Inflammatory macrophage treated with lipopolysaccharide for 1 hour (primary cell): ENCODE measurements at regions not wholly inside any gene's neighbourhood (a gene's known extent, or its start where the extent isn't known, plus 50 kb on each side); places are given as distances from the start of the nearest gene placed in this dataset.

Experiments used
- DNase-seq, 2 donors: peaks; one replicate each; pipeline ENCODE4 v3.0.0-alpha.2; 2020 to 2022

DNA sequence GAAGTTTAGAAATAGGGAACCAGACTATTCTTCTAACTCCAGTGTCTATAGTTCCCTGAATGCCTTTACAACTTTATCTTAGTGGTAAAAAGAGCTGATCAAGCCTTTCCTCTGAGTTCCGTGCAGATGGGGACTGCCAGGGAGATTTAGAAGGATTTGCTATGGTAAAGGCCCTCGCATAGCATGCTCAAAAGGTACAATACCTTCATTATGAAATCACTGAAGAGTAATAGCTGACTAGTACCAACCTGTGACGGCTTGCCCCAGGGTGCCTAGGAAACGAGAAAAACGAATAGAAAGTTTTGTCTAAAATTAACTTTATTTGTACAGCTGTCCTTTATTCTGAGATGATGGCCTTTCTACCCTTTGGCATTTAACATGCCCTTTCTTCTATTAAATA is 150.1 kb upstream of the ARHGAP42 start:
- no peak for DNase-seq

- DNase-seq: no peak
Measured at GRCh38 chr11:100543386-100543785, 143.7 kb upstream of the ARHGAP42 start.

DNA sequence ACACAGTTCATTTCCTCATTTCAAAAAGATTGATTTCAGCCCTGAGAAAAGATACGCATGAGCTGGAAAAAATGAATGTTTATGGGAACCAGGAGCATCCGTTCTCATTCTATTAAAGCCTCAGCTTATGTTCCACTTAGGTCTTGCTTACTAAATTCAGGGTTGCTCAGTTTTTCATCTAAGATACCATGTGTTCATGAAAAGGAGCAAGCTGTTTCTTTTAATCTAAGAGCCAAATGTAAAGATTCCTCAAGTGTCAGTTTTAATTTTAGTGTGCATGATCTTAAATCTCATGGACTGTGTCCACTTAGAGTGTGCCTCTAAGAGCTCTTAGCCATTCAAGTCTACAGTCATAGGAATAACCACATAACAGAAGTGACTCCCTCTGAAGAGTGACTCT is 141.5 kb upstream of the ARHGAP42 start:
- no peak for DNase-seq

DNA sequence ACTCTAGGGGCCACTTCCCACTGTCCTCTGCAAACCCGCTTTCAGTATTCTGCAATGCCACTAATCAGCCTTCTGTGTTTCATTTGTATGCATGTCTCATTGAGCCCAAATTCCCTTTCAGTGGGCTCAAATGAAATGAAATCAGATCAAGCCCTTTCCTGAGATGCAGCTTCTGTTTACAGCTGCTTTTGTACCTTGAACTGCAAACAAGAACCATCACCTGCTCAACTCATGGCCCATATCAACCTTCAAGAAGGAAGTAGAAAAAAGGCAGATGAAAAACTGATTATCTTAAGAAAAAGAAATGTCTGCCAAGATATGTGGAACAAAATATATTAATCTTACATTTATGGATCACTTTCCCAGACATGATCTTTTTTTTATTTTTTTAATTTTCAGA is 141.1 kb upstream of the ARHGAP42 start:
- no peak for DNase-seq

DNA sequence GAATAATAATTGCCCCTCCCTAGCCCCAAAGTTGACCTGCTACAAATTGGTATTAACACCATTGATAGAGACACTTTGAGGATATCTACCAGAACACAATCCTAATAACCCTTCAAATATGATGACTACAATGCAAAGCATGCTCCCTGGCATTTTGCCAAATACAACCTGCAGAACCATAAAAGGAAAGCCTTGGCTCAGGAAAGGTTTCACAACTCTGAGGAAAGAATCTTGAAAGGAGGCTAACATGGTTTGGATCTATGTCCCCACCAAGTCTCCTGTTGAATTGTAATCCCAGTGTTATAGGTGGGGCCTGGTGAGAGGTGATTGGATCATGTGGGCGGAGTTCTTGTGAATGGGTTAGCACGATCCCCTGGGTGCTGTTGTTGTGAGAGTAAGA is 140.4 kb upstream of the ARHGAP42 start:
- no peak for DNase-seq

GRCh38 chr11:100550298-100550697 is 136.8 kb upstream of the ARHGAP42 start:
- DNase-seq: no peak

DNA sequence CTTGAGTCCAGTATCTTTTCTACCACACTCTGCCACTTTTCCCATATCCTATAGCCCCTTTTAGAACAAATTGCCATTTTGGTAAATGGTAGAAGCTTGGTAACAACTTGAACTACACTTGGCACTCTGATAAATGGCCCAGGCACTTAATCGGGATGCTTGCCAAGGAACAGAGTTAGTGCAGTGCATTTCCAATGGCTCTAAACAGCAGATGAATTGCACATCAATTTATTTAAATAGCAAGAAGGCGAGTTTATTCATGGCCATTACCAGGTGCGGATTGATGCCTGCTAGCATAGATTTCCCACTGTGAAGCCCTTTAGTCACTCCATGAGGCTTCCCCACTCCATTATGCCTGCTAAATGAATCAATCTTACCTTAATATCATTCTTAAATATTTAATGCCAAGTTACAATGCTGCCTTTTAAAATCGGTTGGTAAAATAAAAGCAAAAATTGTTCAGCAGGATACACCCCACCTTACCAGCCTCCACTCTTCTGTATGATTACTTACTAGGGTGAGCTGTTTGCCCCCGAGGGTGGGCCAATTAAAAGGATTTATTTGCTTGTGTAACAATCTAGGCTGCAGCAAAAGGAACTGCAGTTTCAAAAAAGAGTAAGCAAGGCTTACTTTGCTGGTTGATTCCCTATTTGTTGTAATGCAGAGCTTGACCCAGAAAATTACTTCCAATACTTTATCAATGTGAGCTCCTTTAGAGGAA is 136.0 kb upstream of the ARHGAP42 start:
- DNase-seq: no peak

DNA sequence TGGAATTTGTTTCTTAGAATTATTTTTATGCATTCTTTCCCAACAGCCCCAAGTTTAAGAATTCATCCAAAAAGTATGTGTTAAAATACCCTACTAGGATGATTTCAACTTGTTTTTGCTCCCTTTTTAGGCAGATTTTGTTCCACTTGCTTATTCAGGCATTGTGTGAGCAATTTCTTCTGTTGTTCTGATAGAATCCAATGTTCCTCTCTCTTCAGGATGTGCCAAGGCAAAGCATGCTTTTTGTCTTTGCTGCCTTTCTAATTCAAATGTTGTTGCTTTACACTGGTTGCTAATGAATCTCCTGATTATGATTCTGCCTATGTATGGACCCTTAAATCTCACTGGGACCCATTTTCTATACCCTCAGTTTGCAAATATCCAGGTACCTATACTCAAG is 131.2 kb upstream of the ARHGAP42 start:
- no peak for DNase-seq

DNA sequence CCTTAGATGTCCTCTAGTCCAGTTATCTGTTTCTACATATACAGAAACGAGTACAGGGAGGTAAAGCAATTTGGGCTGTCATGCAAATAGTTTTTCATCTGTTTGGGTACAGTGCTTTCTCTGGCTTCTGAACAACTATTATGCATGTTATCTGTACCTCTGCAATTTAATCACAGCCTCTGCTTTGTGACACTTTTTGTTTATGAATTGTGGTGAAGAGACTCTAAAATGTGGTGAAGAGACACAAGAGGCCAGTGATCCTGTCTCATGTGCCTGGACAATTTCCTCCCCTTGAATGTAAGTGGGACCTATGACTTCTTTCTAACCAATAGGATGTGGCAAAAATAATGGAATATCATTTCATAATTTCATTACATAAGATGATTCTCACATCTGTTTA is 130.3 kb upstream of the ARHGAP42 start:
- DNase-seq: no peak

GRCh38 chr11:100557830-100558611 is 129.1 kb upstream of the ARHGAP42 start:
- DNase-seq: no peak

GRCh38 chr11:100560606-100561005 is 126.5 kb upstream of the ARHGAP42 start:
- no peak for DNase-seq

DNA sequence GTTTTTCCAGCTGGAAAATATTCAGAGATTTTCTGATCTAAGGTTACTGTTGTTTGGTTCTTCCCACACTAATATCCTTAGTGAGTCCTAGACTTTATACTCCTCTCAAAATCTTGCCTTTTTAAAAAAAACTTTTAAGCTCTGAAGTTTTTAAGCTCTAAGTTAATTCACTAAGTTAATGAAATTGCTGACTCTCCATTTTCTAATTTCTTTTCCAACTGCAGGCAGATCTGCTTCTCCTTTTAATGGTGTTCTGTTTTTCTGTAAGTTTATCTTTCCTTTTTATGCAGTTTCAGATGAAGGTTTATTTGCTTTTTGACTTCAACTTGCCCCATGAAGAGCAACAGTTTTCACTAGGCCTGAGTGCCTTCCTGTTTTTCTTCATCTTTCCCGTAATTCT is 125.8 kb upstream of the ARHGAP42 start:
- no peak for DNase-seq

GRCh38 chr11:100562128-100562527 is 125.0 kb upstream of the ARHGAP42 start:
- DNase-seq: no peak

- no peak for DNase-seq
Measured at GRCh38 chr11:100563541-100564280, 123.4 kb upstream of the ARHGAP42 start.

GRCh38 chr11:100573911-100574513 is 113.1 kb upstream of the ARHGAP42 start:
- DNase-seq: no peak

DNA sequence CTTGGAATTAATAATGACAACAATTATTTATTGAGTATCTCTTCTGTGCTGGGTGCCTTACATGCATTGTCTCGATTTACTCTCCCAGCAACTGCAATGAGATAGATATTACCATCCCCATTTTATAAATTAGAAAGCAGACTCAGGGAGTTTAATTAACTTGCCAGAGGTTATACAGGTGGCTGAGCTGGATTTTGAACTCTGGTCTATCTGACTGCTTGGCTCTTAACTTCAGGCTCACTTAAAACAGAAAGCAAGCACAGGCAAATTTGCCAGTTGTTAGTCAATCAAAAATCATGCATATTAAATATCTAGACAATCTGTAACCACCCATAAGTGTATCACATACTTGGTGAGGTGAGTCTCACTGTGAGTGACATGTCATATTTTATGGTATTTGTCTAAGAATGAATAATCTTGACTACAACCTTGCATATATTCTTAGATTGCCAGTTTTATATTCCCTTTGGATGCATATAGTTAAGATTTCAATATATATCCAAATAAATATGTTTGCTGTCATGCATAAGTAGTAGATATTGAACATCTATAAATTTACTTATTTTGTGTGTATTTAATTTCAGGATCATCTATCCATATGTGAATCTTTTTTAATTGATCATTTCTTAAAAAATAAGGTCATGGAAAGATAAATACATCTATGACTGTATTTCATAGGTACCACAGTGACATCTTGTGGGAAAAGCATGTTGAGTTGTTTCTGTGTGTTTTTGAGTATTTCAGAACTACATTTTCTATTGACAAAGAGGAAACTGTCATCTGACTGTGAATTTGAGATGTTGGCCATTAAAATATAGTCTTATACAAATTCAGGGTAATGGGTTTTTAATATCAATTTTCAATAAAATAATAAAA is 112.0 kb upstream of the ARHGAP42 start:
- DNase-seq: no peak

- peak; percentile 25 to 51 for DNase-seq
Measured at GRCh38 chr11:100575860-100576717, 111.0 kb upstream of the ARHGAP42 start.

GRCh38 chr11:100576718-100577021 is 110.4 kb upstream of the ARHGAP42 start:
- DNase-seq: no peak

GRCh38 chr11:100578831-100579311 is 108.2 kb upstream of the ARHGAP42 start:
- no peak for DNase-seq

DNA sequence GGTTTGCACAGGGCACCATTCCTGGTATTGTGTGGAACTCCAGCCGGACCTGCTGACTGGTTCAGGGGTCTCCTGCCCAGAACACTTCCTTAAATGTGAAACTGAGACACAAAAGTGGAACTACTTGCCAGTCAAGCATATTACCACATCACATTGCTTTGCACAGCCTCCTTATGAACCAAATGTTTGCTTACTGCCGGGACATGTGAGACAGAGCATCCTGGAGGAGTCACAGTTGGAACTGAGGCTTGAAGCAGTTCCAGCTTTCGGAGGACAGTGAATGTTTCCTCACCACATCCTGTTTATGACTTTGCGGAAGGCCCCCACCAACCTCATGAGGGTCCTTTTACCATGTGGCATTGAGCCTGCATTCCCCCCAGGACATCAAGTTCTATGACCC is 105.8 kb upstream of the ARHGAP42 start:
- DNase-seq: peak in 1 of 2 donors; percentile 3
